ENCODE measurements at regions not wholly inside any gene's neighbourhood (a gene's known extent, or its start where the extent isn't known, plus 50 kb on each side); places are given as distances from the start of the nearest gene placed in this dataset.
A peak's percentile ranks its signal among the peaks of the same experiment; 100 is the strongest.

DNA sequence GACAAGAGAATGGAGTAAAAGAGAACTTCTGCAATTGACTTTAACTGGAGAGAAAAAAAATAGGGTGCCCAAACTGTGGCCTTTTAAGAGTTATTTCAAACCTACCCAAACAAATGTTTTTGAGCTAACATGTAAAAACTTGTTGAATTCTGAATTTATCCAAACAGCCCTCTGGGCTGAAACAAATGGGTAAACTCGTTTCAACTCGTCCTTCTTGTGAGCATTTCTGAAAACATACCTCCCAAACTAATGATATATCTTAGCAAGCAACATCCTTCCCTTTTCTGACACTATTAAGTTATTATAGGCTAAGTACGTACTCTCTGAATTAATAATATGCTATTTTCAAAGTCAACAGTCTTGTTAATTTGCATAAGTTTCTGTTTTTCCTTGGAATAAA, 793.0 kb upstream of the ACVR2A start:
- TF ChIP-seq, protein P1, sequence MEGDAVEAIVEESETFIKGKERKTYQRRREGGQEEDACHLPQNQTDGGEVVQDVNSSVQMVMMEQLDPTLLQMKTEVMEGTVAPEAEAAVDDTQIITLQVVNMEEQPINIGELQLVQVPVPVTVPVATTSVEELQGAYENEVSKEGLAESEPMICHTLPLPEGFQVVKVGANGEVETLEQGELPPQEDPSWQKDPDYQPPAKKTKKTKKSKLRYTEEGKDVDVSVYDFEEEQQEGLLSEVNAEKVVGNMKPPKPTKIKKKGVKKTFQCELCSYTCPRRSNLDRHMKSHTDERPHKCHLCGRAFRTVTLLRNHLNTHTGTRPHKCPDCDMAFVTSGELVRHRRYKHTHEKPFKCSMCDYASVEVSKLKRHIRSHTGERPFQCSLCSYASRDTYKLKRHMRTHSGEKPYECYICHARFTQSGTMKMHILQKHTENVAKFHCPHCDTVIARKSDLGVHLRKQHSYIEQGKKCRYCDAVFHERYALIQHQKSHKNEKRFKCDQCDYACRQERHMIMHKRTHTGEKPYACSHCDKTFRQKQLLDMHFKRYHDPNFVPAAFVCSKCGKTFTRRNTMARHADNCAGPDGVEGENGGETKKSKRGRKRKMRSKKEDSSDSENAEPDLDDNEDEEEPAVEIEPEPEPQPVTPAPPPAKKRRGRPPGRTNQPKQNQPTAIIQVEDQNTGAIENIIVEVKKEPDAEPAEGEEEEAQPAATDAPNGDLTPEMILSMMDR (IDR thresholded peaks at IDR 0.05) = no peak

DNA sequence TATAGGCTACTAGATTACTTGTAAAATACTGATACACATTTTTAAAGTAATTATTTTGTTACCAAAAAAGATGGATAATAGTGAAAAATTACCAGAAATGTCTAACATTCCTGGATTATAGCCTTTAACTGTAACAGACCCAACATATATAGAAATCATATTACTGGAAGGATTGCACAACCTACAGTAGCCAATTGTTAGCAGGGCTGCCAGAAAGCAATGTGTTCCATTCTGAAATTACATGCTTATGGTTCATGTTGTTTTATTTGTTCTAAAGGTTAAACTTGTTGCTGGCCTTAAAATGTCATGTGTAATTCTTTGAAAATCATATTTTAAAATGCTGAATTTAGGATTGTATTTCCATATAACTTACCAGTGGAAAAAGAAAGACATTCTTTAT, 793.6 kb upstream of the ACVR2A start:
- DNase-seq (ENCODE audit: extremely low spot score, unreplicated experiment) = no peak
- Mint-ChIP-seq H3K4me1 (ENCODE audit: unreplicated experiment) (no peaks in the 10 kb centered on the region), H3K9me3 (ENCODE audit: unreplicated experiment) (peaks cover 4% of the 10 kb centered on the region), H3K36me3 (ENCODE audit: unreplicated experiment) (no peaks in the 10 kb centered on the region), H3K4me3 (ENCODE audit: unreplicated experiment) (no peak overlapping the region), H3K27ac (ENCODE audit: unreplicated experiment) (no peak overlapping the region), H3K27me3 (ENCODE audit: unreplicated experiment) (peaks cover 5% of the 10 kb centered on the region)
- TF ChIP-seq, protein P1 (IDR thresholded peaks at IDR 0.05) = no peak

More for the DNA sequence above, 793.0 kb upstream of the ACVR2A start:
- Mint-ChIP-seq H3K27ac (ENCODE audit: unreplicated experiment) (no peak overlapping the region), H3K4me3 (ENCODE audit: unreplicated experiment) (no peak overlapping the region), H3K27me3 (ENCODE audit: unreplicated experiment) (peaks cover 5% of the 10 kb centered on the region), H3K36me3 (ENCODE audit: unreplicated experiment) (no peaks in the 10 kb centered on the region), H3K4me1 (ENCODE audit: unreplicated experiment) (no peaks in the 10 kb centered on the region), H3K9me3 (ENCODE audit: unreplicated experiment) (peaks cover 4% of the 10 kb centered on the region)
- DNase-seq (ENCODE audit: extremely low spot score, unreplicated experiment) = no peak

DNA sequence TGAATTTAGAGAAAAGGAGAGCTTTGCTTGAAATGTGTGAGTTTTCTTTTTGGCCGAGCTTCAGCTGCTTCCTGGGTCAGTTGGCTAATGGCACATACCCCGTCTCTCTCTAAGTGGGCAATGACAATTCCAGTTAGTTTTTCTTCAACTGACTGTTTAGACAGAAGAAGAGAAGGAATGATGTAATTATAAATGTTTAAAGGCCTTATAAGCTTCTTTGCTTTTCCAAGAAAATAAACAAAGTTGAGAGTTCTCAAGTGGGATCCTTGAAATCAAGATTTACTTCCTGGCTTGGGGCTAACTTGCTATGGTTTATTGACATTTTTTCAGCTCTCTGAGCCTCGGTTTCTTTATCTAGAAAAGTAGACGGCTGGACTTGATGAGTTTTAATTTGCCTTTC, 794.9 kb upstream of the ACVR2A start:
- DNase-seq (ENCODE audit: extremely low spot score, unreplicated experiment) = no peak
- H3K4me1 Mint-ChIP-seq (ENCODE audit: unreplicated experiment) = no peaks in the 10 kb centered on the region
- no peaks in the 10 kb centered on the region for H3K36me3 Mint-ChIP-seq (ENCODE audit: unreplicated experiment)

DNA sequence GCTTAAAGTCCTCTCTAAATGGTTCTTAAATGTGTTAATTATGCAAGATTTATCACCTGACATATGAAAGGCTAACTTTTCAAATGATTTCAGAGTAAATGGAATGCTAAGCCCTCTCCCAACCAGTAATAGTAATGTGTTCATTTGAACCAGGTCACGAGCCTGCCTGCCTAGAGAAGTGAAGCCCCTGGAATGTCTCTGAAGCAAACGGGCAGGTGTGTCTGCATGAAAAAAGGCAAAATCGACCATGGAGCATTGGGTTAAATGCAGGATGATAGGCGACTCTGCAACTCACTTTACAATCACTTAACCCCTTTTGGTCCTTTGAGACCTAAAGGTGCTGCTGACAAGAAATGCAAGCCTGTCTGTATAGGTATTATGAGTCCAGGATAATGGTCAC, 798.4 kb upstream of the ACVR2A start:
- H3K27me3 Mint-ChIP-seq (ENCODE audit: unreplicated experiment) = peaks cover 6% of the 10 kb centered on the region
- H3K9me3 Mint-ChIP-seq (ENCODE audit: unreplicated experiment) = no peaks in the 10 kb centered on the region
- TF ChIP-seq, protein P1 (IDR thresholded peaks at IDR 0.05) = no peak
- no peak overlapping the region for H3K27ac Mint-ChIP-seq (ENCODE audit: unreplicated experiment)
- DNase-seq (ENCODE audit: extremely low spot score, unreplicated experiment) = no peak
- H3K4me1 Mint-ChIP-seq (ENCODE audit: unreplicated experiment) = no peaks in the 10 kb centered on the region
- no peaks in the 10 kb centered on the region for H3K36me3 Mint-ChIP-seq (ENCODE audit: unreplicated experiment)
- no peak overlapping the region for H3K4me3 Mint-ChIP-seq (ENCODE audit: unreplicated experiment)

More for the DNA sequence above, 794.9 kb upstream of the ACVR2A start:
- Mint-ChIP-seq H3K9me3 (ENCODE audit: unreplicated experiment) (peaks cover 4% of the 10 kb centered on the region), H3K4me3 (ENCODE audit: unreplicated experiment) (no peak overlapping the region), H3K27me3 (ENCODE audit: unreplicated experiment) (peaks cover 5% of the 10 kb centered on the region), H3K27ac (ENCODE audit: unreplicated experiment) (no peak overlapping the region)
- TF ChIP-seq, protein P1 (IDR thresholded peaks at IDR 0.05) = no peak

DNA sequence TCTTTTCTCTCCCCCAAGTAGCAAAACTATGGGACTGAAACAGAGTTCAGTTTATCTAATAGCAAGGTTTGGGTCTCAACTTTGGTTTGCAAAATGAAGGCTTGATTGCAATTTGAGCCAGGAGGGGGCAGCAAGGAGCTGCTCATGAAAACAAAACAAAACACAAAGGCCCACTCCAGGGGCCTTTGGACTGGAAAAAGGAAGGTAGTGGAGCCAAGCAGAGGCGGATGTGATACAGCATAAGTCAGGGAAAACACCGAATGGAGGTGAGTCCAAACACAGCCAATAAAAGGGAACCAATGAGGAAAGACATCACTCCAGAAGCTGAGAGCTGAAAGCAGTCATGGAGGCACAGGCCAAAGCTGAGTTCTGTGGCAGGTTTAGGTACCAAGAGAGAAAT, 799.7 kb upstream of the ACVR2A start:
- H3K9me3 Mint-ChIP-seq (ENCODE audit: unreplicated experiment) = no peaks in the 10 kb centered on the region
- H3K27me3 Mint-ChIP-seq (ENCODE audit: unreplicated experiment) = peaks cover 12% of the 10 kb centered on the region
- TF ChIP-seq, protein P1 (IDR thresholded peaks at IDR 0.05) = peak; percentile 59

More for the DNA sequence above, 799.7 kb upstream of the ACVR2A start:
- Mint-ChIP-seq H3K27ac (ENCODE audit: unreplicated experiment) (no peak overlapping the region), H3K4me1 (ENCODE audit: unreplicated experiment) (no peaks in the 10 kb centered on the region), H3K4me3 (ENCODE audit: unreplicated experiment) (no peak overlapping the region), H3K36me3 (ENCODE audit: unreplicated experiment) (no peaks in the 10 kb centered on the region)
- no peak for DNase-seq (ENCODE audit: extremely low spot score, unreplicated experiment)

Measured in osteocyte (in vitro differentiated cells).